RCC 7860 (cell line): ENCODE measurements at regions not wholly inside any gene's neighbourhood (a gene's known extent, or its start where the extent isn't known, plus 50 kb on each side); places are given as distances from the start of the nearest gene placed in this dataset.
"Not testable (repeated sequence)": the region's sequence is repeated elsewhere in the genome, so short reads cannot be mapped to it uniquely, and the experiment has no call there.

Experiments used
- DNase-seq: peaks from one replicate; pipeline ENCODE4 v3.0.0-alpha.2; 2015; ENCODE audit warnings: low spot score
- FAIRE-seq: peaks from 2 replicates; lab custom pipeline; 2012; peaks lifted over from hg19 to GRCh38; lab: Jason Lieb, UNC

DNA sequence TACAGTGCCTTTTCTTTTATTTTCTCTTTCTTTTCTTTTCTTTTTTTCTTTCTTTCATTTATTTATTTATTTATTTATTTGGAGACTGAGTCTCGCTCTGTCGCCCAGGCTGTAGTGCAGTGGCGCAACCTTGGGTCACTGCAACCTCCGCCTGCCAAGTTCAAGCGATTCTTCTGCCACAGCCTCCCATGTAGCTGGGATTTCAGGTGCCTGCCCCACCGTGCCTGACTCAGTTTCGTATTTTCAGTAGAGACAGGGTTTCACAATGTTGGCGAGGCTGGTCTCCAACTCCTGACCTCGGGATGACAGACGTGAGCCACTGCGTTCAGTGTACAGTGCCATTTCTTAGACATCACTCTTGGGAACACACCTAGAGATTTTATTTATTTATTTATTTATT, 110.0 kb upstream of the ANKRD30BL start:
- not testable (repeated sequence) for FAIRE-seq

DNA sequence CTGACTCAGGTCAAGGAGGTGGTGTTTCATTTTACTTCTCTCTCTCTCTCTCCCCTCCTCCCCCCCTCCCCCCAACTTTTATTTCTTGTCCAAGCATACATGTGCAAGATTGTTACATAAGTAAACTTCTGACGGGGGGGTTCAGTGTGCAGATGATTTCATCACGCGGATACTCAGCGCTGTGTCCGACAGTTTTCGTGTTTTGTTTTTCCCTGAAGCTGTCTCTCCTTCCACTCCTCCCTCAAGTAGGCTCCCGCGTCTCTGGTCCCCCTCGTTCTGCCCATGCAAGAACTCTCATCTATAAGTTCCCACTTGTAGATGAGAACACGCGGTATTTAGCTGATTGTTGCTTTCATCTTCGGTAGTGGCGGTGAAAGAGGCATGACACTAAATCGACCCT, 111.0 kb upstream of the ANKRD30BL start:
- FAIRE-seq, result no peak

More for the DNA sequence above, 110.0 kb upstream of the ANKRD30BL start:
- not testable (repeated sequence) for DNase-seq

DNA sequence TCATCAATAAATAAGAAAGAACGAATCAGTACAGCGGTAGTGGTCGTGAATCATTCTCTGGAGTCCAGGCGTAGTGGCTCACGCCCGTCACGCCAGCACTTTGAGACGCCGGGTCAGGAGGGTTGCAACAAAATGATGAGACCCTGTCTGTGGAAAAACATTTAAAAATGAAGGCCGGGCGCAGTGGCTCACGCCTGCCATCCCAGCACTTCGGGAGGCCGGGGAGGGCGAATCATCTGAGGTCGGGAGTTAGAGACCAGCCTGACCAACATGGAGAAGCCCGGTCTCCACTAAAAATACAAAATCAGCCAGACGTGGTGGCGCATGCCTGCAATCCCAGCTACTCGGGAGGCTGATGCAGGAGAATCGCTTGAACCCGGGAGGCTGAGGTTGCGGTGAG, 111.8 kb upstream of the ANKRD30BL start:
- DNase-seq, FAIRE-seq: not testable (repeated sequence)

More for the DNA sequence above, 111.0 kb upstream of the ANKRD30BL start:
- DNase-seq, result no peak

DNA sequence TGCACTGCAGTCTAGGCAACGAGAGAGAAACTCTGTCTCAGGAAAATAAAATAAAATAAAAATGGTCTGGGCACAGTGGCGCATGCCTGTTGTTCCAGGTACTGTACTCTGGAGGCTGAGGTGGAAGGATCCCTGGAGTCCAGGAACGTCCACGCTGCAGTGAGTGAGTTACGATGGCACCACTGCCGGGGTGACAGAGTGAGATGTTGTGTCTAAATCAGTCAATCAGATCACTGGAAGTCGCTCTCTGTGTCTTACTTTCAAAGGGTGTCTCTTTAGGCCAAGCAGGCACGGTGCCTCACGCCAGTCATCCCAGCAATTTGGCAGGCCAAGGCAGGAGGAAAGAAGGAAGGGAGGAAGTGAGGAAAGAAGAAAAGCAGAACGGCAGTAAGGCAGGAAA, 112.2 kb upstream of the ANKRD30BL start:
- FAIRE-seq, result no peak
- DNase-seq, result no peak

DNA sequence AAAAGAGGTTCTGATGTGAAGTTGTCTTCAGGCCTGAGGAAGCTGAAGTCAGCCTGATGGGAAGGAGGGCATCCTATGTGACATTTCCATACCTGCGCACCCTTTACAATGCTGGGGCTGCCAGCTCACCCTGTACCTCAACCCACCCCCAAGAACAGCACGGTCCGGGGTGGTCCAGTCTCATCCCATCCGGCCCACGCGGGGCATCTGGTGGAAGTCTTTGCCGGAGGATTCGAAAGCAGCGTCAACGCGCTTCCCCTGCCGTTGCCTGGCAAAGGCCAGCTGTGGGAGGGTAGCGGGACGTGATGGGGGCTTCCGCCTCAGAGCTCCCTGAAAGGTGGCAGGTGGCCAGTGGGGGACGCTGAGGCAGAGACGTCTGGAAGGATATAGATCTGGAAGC, 113.6 kb upstream of the ANKRD30BL start:
- no peak for DNase-seq
- FAIRE-seq, result no peak

DNA sequence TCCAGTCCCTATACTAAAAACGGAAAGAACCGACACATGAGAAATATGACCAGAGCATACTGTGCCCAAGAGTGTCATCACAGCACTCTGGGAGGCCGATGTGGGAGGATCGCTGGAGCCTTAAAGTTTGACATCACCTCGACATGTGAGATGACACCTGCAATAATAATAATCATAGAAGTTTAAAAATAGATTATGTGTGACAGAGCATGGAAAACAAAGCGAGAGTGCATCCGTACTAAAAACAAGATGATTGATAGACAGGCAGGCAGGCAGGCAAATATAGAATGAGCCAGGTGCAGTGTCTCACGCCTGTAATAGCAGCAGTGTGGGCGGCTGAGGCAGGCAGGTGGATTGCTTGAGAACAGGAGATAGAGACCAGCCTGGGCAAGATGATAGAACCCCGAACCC, 114.8 kb upstream of the ANKRD30BL start:
- FAIRE-seq, result no peak

DNA sequence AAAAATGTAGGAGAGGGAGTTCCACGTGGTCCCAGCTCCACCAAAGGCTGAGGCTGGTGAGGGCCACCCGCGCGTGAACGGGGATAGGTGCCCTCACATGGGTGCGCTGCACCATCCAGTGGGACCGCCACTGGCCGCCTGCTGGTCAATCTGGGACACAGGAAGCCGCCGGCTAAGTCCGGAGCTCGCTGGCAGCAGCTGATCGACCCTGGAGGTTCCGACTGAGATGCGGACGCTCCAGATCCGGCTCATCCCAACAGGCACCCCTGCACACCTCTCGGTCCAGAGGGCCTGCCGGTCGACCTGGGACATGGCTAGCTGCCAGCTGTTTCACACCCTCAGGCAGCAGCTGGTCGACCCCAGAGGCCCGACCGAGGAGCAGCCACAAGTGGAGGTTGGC, 116.5 kb upstream of the ANKRD30BL start:
- no peak for FAIRE-seq
- no peak for DNase-seq

More for the DNA sequence above, 114.8 kb upstream of the ANKRD30BL start:
- no peak for DNase-seq

DNA sequence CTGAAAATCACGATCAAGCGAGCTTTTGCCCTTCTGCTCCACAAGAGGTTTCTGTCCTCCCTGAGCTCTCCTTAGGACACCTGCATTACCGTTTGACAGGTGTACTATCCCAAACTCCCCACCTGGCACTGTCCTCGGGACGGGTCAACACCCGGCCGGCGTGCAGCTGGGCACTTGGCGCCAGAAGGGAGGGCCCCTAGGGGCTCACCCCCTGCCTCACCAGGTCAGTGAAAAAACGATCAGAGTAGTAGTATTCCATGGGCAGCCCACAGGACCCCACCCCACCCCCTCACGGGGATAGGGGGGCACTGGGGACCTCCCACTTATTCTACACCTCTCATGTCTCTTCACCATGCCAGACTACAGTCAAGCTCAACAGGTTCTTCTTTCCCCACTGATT, 117.6 kb upstream of the ANKRD30BL start:
- no peak for DNase-seq
- no peak for FAIRE-seq

DNA sequence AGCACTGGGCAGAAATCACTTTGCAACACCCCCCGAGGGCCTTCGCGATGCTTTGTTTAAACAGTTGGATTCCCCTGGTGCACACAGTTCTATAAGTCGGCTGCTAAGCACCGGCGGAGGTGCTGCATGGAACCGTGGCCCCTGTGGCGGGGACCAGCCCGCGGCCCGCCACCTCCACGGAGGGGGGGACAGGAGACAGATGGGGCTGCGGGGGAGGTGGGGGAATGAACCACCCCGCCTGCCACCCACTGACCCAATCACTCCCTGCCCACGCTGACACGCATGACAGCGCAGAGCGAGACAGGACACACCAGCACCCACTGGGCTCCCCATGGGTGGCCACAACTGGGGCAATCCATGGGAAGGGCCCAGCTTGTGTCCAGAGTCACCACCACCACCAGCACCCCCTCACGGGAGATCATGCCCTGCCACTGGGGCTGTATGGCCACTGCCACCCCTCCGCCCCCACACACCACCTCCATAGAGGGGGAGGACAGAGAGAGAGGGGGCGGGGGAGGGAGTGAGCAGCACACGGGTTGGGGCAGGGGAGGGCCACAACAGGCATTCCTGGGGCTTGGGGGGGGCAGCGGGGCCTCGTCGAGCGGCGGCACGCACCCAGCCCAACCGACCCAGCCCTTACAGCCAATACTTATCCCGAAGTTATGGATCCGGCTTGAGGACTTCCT, 118.3 kb upstream of the ANKRD30BL start:
- no peak for FAIRE-seq
- no peak for DNase-seq

DNA sequence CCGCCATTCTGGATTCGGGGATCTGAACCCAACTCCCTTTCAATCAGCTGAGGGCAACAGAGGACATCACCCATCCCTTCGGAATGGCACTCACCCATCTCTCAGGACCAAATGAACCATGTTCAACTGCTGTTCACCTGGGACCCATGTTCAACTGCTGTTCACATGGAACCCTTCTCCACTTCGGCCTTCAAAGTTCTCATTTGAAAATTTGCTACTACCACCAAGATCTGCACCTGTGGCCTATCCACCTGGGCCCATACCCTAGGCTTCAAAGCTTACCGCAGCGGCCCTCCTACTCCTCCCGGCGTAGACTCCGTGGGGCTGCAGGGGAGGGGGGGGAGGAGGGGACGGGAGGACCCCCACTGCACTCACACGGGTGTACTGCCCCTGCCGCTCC, 119.2 kb upstream of the ANKRD30BL start:
- DNase-seq (no peak), FAIRE-seq (no peak)

DNA sequence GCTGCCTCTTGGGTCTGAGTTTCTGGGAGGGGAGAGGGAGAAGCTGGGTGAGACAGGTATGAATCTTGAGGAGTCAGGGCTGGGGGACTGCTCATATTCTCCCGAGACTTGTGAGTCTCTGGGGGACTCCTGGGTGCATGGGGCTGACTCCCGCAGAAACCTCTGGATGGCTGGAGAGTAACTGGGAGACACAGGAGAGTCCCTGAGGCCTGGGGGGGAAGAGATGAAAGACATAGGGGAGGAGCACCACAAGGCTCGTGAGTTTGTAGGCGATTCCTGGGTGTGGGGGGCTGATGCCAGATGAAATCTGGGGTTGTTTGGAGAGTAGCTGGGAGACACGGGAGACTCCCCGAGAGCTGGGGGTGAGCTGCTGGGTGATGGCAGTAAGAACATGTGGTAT, 120.4 kb upstream of the ANKRD30BL start:
- DNase-seq, FAIRE-seq: not testable (repeated sequence)

DNA sequence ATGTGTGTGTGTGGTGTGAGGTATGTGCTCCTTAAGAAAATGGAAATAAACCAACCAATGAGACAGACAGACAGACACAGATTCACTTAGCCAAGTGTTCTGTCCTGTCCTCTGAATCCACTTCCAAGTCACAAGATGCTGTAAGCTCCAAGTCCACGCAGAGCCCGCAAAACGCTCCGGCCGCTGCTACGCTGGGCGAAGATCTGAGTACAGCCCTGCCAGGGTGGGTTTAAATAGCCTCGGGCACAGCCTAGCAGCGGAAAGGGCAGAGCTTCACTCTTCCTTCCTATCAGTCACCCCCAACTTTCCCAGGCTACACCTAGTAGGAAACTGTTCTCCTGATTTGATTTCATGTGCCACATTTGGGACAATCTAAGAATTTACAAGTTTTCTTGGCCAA, 121.2 kb upstream of the ANKRD30BL start:
- FAIRE-seq, result no peak
- DNase-seq, result no peak

DNA sequence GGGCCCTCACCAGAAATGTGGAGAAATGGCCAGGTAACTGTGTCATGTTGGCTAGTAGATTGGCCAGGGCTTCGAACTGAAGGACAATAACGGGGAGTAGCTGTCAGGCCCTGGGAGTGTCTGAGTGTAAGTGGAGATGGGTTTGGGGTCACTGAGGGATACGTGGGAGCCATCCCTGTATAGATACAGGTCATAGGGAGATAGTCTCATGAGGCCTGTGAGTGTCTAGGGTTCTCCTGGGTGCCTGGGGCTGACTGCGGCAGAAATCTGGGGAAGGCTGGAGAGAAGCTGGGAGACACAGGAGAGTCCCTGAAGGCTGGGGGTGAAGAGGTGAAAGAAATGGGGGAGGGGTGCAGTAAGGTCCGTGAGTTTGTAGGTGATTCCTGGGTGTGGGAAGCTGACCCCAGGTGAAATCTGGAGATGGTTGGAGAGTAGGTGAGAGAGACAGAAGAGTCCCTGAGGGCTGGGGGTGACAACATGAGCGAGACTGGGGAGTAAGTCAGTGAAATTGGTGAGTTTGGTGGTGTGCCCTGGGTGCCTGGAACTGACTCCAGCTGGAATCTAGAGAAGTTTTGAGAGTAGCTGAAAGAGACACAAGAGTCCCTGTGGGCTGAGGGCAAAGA, 124.6 kb upstream of the ANKRD30BL start:
- FAIRE-seq, DNase-seq: not testable (repeated sequence)

DNA sequence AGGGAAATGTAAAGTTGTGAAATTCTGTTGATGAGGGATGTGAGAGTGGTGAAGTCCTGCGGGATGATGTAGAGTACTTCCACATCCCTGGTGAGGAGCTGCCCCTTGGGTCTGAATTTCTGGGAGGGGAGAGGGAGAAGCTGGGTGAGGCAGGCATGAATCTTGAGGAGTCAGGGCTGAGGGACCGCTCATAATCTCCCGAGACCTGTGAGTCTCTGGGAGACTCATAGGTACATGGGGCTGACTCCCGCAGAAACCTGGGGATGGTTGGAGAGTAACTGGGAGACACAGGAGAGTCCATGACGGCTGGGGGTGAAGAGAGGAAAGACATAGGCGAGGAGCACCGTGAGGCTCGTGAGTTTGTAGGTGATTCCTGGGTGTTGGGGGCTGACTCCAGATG, 126.2 kb upstream of the ANKRD30BL start:
- not testable (repeated sequence) for DNase-seq, FAIRE-seq

DNA sequence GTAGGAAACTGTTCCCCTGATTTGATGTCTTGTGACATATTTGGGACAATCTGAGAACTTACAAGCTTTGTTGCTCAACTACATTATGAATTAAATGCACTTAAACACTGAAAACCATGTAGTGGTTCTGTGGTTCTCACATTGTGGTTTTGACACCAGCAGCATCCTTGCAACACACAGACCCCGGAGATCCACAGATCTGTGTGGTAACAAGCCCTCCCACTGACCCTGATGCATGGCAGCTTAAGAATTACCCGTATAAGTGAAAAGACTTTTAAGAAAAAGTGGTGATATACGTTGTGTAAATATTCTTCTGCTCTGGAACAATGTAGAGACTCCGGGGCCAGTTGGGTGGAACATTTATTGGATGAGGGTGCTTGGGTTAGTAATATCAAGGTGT, 127.4 kb upstream of the ANKRD30BL start:
- not testable (repeated sequence) for DNase-seq, FAIRE-seq

DNA sequence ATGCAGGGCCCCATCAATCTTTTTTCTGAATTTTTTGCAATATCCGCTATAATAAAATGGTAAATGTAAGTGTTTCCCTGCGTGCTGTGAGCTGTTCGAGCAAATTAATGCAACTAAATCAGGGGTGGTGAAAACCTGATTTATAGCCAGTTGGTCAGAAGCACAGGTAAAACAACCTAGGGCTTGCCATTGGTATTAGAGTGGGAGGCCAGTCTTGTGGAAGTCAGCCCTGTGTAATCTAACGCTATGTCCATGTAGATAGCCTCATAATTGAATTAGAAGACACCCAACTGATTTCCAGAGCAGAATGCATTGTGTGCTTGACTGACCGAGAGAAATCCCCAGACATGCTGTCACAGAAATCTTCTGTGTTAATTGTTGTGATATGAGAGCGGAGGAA, 126.8 kb upstream of the GPR39 start:
- DNase-seq, FAIRE-seq: not testable (repeated sequence)

DNA sequence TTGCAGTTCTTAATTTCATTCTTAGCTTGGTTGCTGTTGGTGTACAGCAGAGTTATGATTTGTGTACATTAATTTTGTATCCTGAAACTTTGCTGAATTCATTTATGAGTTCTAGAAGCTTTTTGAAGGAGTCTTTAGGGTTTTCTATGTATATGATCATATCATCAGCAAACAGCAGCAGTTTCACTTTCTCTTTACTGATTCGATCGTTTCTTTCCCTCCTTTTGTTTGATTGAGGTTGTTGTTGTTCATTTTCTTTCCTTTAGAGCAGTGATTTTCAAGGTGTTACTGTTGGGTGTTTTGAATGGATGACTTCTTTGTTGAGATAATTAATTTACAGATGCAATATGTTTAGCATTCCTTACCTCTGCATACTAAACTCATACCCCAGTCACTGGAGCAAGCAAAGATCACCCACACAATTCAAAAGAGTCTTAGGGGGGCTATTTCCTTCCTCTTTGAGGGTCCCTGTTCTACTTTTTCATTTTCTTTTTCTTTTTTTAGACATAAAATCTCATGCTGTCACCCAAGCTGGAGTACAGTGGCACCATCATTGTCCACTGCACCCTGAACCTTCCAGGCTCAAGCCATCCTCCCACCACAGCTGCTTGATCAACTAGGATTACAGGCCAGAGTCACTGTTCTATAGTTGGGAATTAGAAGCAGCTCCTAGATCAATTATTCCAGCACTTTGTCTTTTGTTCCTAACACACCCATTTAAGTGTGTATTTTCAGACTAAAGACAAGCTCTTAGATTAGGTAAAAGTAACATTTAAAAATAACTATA, 115.8 kb upstream of the GPR39 start:
- FAIRE-seq, DNase-seq: not testable (repeated sequence)

DNA sequence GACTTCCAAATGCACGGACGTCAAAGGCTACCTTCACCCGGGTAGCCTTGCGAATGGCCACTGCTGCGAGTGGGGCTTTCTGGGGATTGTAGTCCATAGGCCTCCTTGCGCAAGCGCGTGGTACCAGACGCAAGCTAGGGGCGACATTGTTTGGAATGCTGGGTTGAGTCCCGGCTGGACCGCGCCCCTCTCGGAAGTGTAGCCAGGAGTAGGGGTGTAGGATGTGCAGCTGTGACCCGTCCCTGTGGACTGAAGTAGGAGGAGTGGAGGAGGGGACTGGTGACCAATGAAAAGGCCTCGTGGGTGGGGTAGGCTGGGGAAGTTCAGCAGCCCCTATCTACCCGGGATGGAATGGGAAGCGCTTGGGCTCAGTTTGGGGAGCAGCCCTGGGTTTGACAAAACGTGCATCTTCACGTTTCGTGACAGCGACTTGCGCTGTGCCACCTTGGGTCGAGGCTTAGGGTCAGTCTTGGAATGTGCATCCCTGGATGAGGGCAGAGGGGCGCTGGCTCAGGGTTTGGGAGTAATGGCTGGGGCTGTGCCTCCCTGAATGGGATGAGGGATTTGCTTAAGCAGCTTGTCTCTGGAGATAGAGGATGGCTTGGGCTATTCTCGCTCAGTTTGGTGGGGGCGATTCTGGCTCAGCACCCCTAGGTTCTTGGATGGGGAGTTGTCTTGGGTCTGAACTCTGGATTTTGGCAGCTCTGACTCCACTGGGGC, 111.8 kb upstream of the GPR39 start:
- not testable (repeated sequence) for DNase-seq, FAIRE-seq

DNA sequence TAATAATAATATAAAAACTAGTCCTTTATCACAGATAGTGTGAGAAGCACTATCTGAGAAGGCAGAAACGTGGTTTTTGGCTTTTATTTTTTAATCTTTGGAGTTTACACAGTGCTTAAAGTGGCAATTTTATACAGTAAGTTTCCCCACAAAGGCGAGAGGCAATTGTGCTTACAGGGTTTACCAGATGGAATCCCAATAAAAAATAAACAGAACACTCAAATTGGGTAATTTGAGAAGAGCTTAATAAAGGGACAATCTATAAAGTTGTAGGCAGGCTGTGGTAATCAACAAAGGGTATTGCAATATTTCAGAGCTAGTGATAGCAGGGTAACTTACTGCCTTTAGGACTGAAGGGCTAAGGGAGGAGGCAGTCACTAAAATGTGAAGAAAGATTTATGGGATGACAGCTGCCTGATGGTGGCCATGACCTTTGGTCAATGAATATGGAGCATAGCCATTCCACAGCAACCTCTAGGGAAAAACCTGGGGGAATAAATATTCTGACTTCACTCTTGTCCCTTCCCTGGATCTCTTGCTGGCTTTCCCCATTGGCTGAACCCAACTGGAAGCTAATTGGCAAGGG, 108.9 kb upstream of the GPR39 start:
- not testable (repeated sequence) for FAIRE-seq, DNase-seq

DNA sequence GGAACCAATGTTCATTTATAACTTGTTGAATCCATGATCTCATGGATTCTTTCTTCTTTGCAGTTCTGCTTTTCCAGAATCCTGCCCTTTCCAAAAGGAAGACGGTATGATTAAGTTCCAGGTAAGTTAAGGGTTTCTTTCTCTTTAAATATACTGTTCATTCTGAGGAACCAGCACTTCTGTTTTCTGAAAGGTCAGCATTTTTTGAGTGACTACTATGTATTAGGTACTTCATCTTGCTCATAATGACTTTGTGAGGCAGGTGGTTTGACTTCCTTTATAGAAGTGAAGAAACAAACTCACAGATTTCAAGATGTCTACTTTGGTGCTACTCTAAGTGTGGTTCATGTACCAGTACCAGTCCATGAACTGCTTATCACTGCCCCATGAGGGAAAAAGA, 107.4 kb upstream of the GPR39 start:
- DNase-seq, FAIRE-seq: not testable (repeated sequence)
